ENCODE measurements at regions not wholly inside any gene's neighbourhood (a gene's known extent, or its start where the extent isn't known, plus 50 kb on each side); places are given as distances from the start of the nearest gene placed in this dataset.
"Not testable (repeated sequence)": the region's sequence is repeated elsewhere in the genome, so short reads cannot be mapped to it uniquely, and the experiment has no call there.

DNA sequence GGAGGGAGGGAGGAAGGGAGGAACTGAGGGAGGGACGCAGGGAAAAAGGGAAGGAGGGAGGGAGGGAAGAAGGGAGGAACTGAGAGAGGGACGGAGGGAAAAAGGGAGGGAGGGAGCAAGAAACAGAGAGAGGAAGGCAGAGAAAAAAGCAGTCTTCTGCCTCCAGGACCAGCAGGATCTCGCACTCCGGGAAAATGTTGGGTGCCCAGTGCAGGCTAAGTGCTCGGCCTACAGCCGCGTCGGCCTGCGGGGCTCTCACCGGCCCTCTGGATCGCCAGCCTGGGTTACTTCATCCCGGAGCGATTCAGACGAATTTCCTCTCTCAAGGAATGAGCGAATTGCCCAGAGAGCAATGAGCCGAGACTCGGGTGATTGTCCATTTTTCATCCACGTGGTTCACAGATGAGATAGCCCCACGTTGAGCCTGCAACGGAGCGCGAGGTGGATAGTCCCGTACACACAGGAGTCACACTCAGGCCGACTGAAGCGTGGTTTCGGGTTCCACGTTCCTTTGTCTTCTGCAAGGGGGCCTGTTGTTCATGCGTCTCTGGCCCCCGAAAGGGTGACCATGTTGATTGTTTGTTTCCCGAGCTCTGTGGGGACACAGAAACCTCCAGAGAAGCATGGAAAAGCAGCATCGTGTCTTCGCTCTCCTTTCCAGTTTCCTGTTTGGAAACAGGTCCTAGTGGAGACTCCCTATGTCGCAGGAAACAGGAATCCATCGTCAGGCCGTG is 1937.1 kb upstream of the DEFB115 start:
- not testable (repeated sequence) for DNase-seq (ENCODE audit: low read depth in 2 of 2)

DNA sequence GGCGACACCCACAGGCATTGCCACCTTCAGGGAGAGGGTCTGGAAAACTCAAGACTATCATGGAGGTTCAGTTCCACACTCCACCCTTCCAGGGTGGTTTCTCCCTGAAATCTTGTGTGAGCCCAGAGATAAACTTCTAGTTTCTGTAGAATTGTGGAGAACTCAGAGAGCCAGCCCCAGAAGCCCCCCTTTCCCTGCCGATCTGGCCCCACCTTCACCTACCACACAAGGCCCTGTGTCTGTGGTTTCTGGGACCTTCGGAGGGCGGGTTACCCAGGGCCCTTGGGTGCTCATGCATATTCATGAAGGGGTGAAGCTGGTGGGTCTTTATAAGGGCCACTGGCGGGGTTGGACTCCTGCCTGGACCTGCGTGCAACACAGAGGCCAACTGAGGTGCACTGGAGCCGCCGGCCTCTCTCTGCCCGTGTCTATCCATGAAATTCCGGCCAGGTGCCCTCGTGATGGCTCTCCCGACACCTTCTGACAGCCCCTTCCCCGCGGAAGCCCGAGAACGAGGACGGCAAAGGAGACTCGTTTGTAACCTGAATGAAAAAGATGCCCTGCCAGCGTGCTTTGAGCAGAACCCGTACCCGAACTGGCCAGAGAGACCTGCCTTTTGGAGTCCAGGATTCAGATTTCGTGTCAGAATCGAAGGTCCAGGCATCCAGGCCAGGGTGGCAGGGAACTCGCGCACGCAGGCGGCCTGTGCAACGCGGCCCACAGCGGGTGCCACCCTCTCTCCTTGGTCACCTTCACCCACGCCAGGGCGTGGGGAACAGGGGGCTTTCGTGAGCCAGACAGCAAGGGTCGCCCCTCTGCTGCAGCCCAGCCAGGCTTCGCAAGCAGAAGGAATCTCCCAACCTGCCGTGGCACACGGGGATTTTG is 1933.6 kb upstream of the DEFB115 start:
- not testable (repeated sequence) for DNase-seq (ENCODE audit: low read depth in 2 of 2)

DNA sequence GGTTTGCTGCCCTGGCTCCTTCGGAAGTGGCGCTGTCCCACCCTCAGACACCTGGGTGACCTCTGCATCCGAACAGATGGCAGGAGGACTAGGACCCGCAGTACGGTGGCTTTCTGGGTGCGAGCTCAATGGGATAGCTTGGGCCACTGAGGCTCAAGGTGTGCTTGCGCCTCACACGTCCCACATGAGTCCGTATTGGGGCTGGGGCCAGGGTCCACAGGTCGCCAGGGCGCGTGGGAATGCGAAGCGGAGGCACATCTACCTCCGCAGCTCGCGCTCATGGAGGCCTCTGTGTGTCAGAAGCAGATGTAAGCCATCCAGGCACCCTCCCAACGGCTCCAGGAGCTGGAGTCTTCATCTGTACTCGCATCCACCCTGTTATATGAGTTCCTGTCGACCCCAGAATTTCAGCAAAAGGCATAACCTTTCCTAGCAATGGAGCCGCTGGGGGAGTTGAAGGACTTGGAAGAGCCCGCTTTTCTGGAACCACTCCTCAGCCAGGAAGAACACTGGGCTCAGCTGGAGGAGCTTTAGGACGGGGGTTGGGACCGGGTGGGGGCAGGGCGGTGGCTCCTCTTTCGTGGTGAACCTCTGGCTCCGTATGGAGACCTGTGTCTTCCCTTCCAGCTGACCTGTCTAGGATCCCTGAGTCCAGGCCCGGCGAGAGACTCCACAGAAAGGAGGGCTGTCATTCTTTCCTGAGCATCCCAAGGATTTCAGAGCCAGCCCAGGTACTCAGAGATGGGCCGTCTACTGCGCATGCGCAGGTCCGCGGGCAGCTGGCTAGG is 1932.8 kb upstream of the DEFB115 start:
- not testable (repeated sequence) for DNase-seq (ENCODE audit: low read depth in 2 of 2)

DNA sequence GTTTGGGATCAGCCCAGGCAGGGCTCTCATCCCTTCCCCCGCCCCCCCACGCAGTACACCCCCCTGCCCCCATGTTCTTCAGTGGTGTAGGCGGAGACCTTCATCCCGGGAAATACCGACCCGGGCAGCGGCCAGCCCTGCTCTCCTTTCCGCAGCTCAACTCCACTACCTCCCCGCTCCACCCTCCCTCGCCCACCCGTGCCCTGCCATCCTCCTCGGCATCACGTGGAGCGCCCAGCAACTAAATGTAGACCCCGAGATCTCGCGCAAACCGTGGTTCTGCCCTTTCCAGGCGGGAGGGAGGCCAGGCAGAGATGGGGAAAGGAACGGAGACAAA is 1932.2 kb upstream of the DEFB115 start:
- no peak for DNase-seq (ENCODE audit: low read depth in 2 of 2)

GRCh38 chr20:29325781-29326180 is 1931.7 kb upstream of the DEFB115 start:
- DNase-seq (ENCODE audit: low read depth in 2 of 2): not testable (repeated sequence)

DNA sequence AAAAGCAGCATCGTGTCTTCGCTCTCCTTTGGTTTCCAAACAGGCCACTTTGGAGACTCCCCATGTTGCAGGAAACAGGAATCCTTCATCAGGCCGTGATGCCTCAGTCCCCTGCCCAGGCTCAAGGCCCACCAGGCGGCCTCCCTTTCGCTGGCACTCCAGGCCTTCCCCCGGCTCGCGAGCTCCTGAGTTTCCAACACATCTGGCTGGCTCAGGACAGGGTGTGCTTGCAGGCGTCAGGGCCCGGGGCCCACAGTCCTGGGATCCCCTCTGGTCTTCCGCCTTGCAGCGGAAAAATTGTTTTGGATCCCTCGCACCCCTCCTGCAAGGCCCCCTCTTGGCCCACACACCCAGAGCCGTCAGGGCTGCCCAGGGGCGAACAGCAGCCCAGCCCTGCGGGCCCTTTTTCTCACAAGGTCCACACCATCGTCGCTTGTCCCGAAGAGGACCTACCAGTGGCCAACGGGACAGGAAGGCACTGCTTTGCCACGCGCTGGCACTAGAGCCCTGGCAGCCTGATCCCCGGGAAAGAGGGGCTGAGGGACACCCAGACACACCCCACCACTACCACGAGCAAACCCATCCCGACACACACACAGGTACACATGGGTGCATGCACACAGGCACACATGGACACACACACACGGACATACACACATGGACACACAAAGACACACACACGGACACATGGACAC is 1930.9 kb upstream of the DEFB115 start:
- no peak for DNase-seq (ENCODE audit: low read depth in 2 of 2)

DNA sequence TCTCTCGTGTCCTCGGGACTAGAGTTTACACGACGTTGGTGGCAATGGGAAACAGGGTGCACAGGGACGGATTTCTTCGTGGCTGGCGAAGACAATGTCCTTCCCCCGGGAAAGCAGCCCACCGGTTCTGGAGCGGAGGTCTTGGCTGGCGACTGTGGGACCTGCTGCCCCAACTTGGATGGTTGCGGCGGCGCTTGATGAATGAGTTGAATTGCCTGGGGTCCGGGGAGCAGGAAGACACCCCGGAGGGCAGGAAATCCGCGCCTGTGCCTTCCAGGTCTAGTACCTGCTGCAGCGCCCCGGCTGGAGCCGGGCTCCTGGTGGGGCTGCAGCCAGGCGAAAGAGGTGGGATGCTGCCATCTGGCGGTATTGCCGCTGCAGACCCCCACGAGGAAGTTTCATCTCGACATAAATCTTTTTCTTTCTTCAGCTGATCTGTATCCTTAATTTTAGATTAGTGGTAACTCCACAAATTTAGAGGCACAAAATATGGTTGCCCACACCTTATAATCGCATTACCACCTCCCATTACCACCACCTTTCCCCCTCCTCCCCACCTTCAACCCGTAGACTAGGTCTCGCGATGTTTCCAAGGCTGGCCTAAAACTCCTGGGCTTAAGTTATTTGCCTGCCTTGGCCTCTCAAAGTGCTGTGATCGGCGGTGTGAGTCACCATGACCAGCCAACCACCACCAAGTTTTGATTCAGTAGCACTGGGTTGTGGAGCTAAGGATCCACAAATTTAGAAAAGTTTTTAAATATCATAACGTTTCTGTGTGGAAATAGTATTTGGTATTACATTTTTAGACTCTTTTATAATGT is 1929.7 kb upstream of the DEFB115 start:
- DNase-seq (ENCODE audit: low read depth in 2 of 2): not testable (repeated sequence)

GRCh38 chr20:29330429-29331115 is 1926.9 kb upstream of the DEFB115 start:
- DNase-seq (ENCODE audit: low read depth in 2 of 2): not testable (repeated sequence)

DNA sequence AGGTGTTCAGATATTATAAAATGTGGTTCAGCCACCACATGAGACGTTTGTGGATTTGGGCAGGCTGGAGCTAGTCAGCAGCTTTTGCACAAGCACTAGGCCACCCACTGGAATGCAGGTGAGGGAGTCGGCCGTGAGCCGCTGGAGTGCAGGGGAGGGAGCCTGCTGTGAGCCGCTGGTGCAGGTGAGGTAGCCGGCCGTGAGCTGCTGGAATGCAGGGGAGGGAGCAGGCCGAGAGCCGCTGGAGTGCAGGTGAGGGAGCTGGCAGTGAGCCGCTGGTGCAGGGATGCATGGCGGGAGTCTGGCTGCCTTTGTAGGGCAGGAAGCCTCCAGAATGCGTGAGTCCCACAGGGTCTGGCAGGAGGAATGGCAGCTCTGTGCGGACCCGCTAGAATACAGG is 1907.6 kb upstream of the DEFB115 start:
- no peak for DNase-seq (ENCODE audit: low read depth in 2 of 2)

GRCh38 chr20:29375937-29376336 is 1881.5 kb upstream of the DEFB115 start:
- not testable (repeated sequence) for DNase-seq (ENCODE audit: low read depth in 2 of 2)

- DNase-seq (ENCODE audit: low read depth in 2 of 2): not testable (repeated sequence)
Measured at GRCh38 chr20:29392853-29393252, 1864.6 kb upstream of the DEFB115 start.

DNA sequence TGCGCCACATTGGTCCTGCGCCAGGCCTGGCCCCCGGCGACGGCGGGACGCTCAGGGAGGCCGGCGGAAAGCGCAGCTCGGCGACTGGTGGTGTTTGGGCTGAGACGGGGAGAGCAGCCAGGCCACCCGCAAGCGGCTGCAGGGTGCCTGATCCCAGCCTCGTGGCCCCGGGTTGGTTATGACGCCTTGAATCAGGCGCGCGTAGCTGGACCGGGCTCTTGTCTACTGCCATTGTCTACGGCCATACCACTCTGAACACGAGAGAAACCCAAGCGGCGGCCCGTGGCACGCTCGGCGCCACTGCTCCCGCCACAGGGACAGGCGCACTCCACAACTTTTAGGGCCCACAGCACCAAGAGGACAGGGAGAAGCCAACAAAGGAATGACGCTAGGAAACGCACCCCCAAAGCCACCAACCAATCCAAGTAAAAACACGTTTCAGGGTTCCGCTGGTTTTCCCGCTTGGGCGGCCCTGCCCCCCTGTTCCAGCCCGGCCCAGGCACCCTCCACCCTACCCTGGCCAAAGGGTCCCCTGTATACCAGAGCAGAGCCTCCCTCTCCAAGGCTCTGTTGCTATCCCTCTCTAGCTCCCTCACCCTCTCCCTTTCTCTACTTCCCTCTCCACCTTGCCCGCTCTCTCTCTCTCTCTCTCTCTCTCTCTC is 1849.3 kb upstream of the DEFB115 start:
- no peak for DNase-seq (ENCODE audit: low read depth in 2 of 2)

GRCh38 chr20:29408707-29409106 is 1848.8 kb upstream of the DEFB115 start:
- DNase-seq (ENCODE audit: low read depth in 2 of 2): not testable (repeated sequence)

- not testable (repeated sequence) for DNase-seq (ENCODE audit: low read depth in 2 of 2)
Measured at GRCh38 chr20:29409160-29409689, 1848.2 kb upstream of the DEFB115 start.

GRCh38 chr20:29409833-29410805 is 1847.3 kb upstream of the DEFB115 start:
- DNase-seq (ENCODE audit: low read depth in 2 of 2): no peak

DNA sequence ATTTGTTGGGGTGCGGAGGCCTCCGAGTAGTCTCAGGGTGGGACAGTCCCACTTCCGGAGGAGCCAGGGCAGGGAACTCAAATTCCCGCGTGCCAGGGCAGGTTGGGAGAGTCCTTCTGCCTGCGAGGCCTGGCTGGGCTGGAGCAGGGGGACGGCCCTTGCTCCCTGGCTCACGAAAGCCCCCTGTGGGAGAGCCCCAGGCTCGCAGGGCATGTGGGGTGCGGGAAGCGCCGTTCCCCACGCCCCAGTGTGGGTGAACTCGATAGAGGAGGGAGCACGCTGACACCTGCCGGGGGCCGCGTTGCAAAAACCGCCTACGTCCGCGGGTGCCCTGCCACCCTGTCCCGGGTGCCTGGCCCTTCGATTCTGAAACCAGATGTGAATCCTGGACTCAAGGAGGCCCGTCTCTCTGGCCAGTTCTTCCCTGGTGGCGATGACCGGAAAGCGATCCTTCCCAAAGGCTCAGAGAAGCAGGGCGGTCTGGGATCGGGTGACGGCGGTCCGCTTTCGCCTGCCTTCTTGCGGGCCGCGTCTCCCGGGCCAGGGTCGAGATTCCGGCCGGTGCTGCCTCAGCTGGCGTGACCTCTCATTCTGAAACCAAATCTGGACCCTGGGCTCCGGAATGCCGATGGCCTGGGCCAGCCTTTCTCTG is 1846.5 kb upstream of the DEFB115 start:
- no peak for DNase-seq (ENCODE audit: low read depth in 2 of 2)

- DNase-seq (ENCODE audit: low read depth in 2 of 2): not testable (repeated sequence)
Measured at GRCh38 chr20:29411458-29411820, 1846.0 kb upstream of the DEFB115 start.

GRCh38 chr20:29419378-29419777 is 1838.1 kb upstream of the DEFB115 start:
- DNase-seq (ENCODE audit: low read depth in 2 of 2): no peak
